ENCODE measurements at regions not wholly inside any gene's neighbourhood (a gene's known extent, or its start where the extent isn't known, plus 50 kb on each side); places are given as distances from the start of the nearest gene placed in this dataset.

GRCh38 chr1:106747791-106748190 is 308.7 kb upstream of the PRMT6 start:
- WGBS (ENCODE audit: low lambda C conversion rate): 52% methylated on average over 15 of the region's 15 CpGs
- no peaks in the 10 kb centered on the region for H3K4me1 ChIP-seq (ENCODE audit: insufficient read depth, low read length)

More at GRCh38 chr1:106747791-106748190, 308.7 kb upstream of the PRMT6 start:
- Histone ChIP-seq H3K9ac (ENCODE audit: insufficient read depth, low read depth, low read length) (no peak overlapping the region), H3K9me3 (ENCODE audit: low read length) (peaks cover 66% of the 10 kb centered on the region), H2AFZ (ENCODE audit: low read length) (no peak overlapping the region), H3K79me2 (ENCODE audit: insufficient read depth, low read length) (no peaks in the 10 kb centered on the region), H3K27me3 (ENCODE audit: control insufficient read depth in 1 of 2, insufficient read depth in 2 of 2, low read length in 2 of 2) (no peaks in the 10 kb centered on the region), H3K4me2 (ENCODE audit: low read depth, low read length) (no peak overlapping the region), H3K36me3 (replicated peaks in 1 of 2; ENCODE audit: control insufficient read depth in 1 of 2, insufficient read depth in 2 of 2, low read length in 2 of 2) (no peaks in the 10 kb centered on the region), H3K4me3 (replicated peaks in 1 of 3; ENCODE audit: insufficient read depth in 1 of 3, low read depth in 2 of 3, low read length in 3 of 3) (no peak overlapping the region), H4K20me1 (ENCODE audit: insufficient read depth, low read length) (no peaks in the 10 kb centered on the region), H3K27ac (ENCODE audit: extremely low read length, insufficient read depth, low read length) (no peak overlapping the region)
- no peak for DNase-seq (ENCODE audit: low spot score)
- no TSS peak for BruUV-seq (replicated peaks)
- POLR2A ChIA-PET: no interaction called here
- in situ Hi-C loops (cut with HindIII; ENCODE audit: extremely low pct_ligation_motif_present, low pct_unique_long_range_greater_than_20kb): no loop called here
- intact Hi-C loops (cut with micrococcal nuclease; ENCODE audit: unreplicated experiment): no loop called here
- CTCF ChIA-PET (ENCODE audit: low intra/inter-chr PET ratio, low total read pairs): no interaction called here
- TF ChIP-seq KMT2A (CRISPR knock-in tag; IDR thresholded peaks at IDR 0.05): no peak
- TF ChIP-seq ZNF605 (CRISPR knock-in tag; IDR thresholded peaks at IDR 0.05): no peak
- no peak for TF ChIP-seq MLLT10 (CRISPR knock-in tag; IDR thresholded peaks at IDR 0.05)
- no peak for TF ChIP-seq POLR2G (IDR thresholded peaks at IDR 0.05; ENCODE audit: low read depth, low read length)
- TF ChIP-seq SUZ12 (IDR thresholded peaks at IDR 0.05; ENCODE audit: low read depth, low read length): no peak
- no peak for TF ChIP-seq REPIN1 (CRISPR knock-in tag; IDR thresholded peaks at IDR 0.05; ENCODE audit: borderline replicate concordance, low read depth)
- TF ChIP-seq PAX8 (CRISPR knock-in tag; IDR thresholded peaks at IDR 0.05; ENCODE audit: borderline replicate concordance): no peak
- no peak for TF ChIP-seq FOXP4 (CRISPR knock-in tag; IDR thresholded peaks at IDR 0.05)
- TF ChIP-seq RBFOX2 (IDR thresholded peaks at IDR 0.05; ENCODE audit: low read depth, low read length): no peak
- TF ChIP-seq ZNF549 (CRISPR knock-in tag; IDR thresholded peaks at IDR 0.05): no peak
- TF ChIP-seq KLF15 (CRISPR knock-in tag; IDR thresholded peaks at IDR 0.05; ENCODE audit: borderline replicate concordance): no peak
- no peak for TF ChIP-seq SOX6 (IDR thresholded peaks at IDR 0.05)
- no peak for TF ChIP-seq SOX6 (CRISPR knock-in tag; IDR thresholded peaks at IDR 0.05)
- TF ChIP-seq ARID3A (IDR thresholded peaks at IDR 0.05; ENCODE audit: low read depth, low read length): no peak
- TF ChIP-seq ZNF235 (CRISPR knock-in tag; IDR thresholded peaks at IDR 0.05; ENCODE audit: borderline replicate concordance): no peak
- no peak for TF ChIP-seq DNMT3B (CRISPR knock-in tag; conservative IDR thresholded peaks at IDR 0.05)
- no peak for TF ChIP-seq HNF4A (CRISPR knock-in tag; IDR thresholded peaks at IDR 0.05)
- TF ChIP-seq MZF1 (CRISPR knock-in tag; IDR thresholded peaks at IDR 0.05; ENCODE audit: borderline replicate concordance): no peak
- no peak for TF ChIP-seq ZNF232 (CRISPR knock-in tag; IDR thresholded peaks at IDR 0.05; ENCODE audit: borderline replicate concordance)
- no peak for TF ChIP-seq ZNF550 (CRISPR knock-in tag; IDR thresholded peaks at IDR 0.05; ENCODE audit: borderline replicate concordance)
- ATAC-seq: no peak
- FAIRE-seq: no peak
